Trophoblast cell (in vitro differentiated cells and primary cell): ENCODE measurements at regions not wholly inside any gene's neighbourhood (a gene's known extent, or its start where the extent isn't known, plus 50 kb on each side); places are given as distances from the start of the nearest gene placed in this dataset.

Experiments
- DNase-seq, 2 donors: peaks; one replicate each; pipeline ENCODE4 v3.0.0-alpha.2; 2016
- H2AFZ ChIP-seq: 2 replicates; pipeline ENCODE4 v1.6.1; 2013; ENCODE audit warnings: low read length, moderate library complexity, mild to moderate bottlenecking; ENCODE audit not compliant: insufficient read depth, poor library complexity
- H2AK5ac ChIP-seq: 2 replicates; pipeline ENCODE4 v1.6.1; 2013; ENCODE audit warnings: mild to moderate bottlenecking, low read length
- H2BK120ac ChIP-seq: 2 replicates; pipeline ENCODE4 v1.6.1; 2013; ENCODE audit warnings: low read length, mild to moderate bottlenecking, moderate library complexity; ENCODE audit not compliant: insufficient read depth, poor library complexity
- H2BK12ac ChIP-seq: 2 replicates; pipeline ENCODE4 v1.6.1; 2013; ENCODE audit warnings: mild to moderate bottlenecking, low read length, moderate library complexity
- H2BK5ac ChIP-seq: 2 replicates; pipeline ENCODE4 v1.6.1; 2013; ENCODE audit warnings: low read length, low read depth, moderate library complexity, mild to moderate bottlenecking; ENCODE audit not compliant: poor library complexity
- H3K14ac ChIP-seq: 2 replicates; pipeline ENCODE4 v1.6.1; 2013; ENCODE audit warnings: mild to moderate bottlenecking, low read length
- H3K18ac ChIP-seq: 2 replicates; pipeline ENCODE4 v1.6.1; 2013; ENCODE audit warnings: mild to moderate bottlenecking, low read length
- H3K23ac ChIP-seq: 2 replicates; pipeline ENCODE4 v1.6.1; 2013; ENCODE audit warnings: low read length
- H3K27ac ChIP-seq: 2 replicates; pipeline ENCODE4 v1.5.1; 2013; ENCODE audit warnings: low read depth, mild to moderate bottlenecking, inconsistent platforms, low read length, moderate library complexity
- H3K27me3 ChIP-seq: 2 replicates; pipeline ENCODE4 v1.6.1; 2013; ENCODE audit warnings: inconsistent platforms, mild to moderate bottlenecking, low read length, moderate library complexity; ENCODE audit not compliant: insufficient read depth
- H3K36me3 ChIP-seq, 2 experiments: 1 replicate in 1 of 2; 2 replicates in 1 of 2; pipeline ENCODE4 v1.6.1; 2013; ENCODE audit warnings: low read length in 2 of 2, mild to moderate bottlenecking in 2 of 2, moderate library complexity in 1 of 2; ENCODE audit not compliant: insufficient read depth in 2 of 2, control insufficient read depth in 1 of 2
- H3K4ac ChIP-seq: 2 replicates; pipeline ENCODE4 v1.6.1; 2013; ENCODE audit warnings: low read depth, mild to moderate bottlenecking, low read length, moderate library complexity
- H3K4me1 ChIP-seq, 2 experiments: 1 replicate in 1 of 2; 2 replicates in 1 of 2; pipeline ENCODE4 v1.6.1; 2013; ENCODE audit warnings: low read length in 2 of 2, mild to moderate bottlenecking in 2 of 2, moderate library complexity in 1 of 2; ENCODE audit not compliant: insufficient read depth in 2 of 2, control insufficient read depth in 1 of 2
- H3K4me2 ChIP-seq: 2 replicates; pipeline ENCODE4 v1.6.1; 2013; ENCODE audit warnings: inconsistent platforms, mild to moderate bottlenecking, low read length, moderate library complexity
- H3K4me3 ChIP-seq: 2 replicates; pipeline ENCODE4 v1.5.1; 2013; ENCODE audit warnings: mild to moderate bottlenecking, low read depth, low read length, inconsistent platforms
- H3K79me1 ChIP-seq: one replicate; pipeline ENCODE4 v1.6.1; 2013; ENCODE audit warnings: low read length
- H3K79me2 ChIP-seq: 2 replicates; pipeline ENCODE4 v1.6.1; 2013; ENCODE audit warnings: low read length, mild to moderate bottlenecking; ENCODE audit not compliant: control insufficient read depth, insufficient read depth, poor library complexity
- H3K9ac ChIP-seq: 2 replicates; pipeline ENCODE4 v1.6.1; 2013; ENCODE audit warnings: mild to moderate bottlenecking, low read length
- H3K9me3 ChIP-seq: 2 replicates; pipeline ENCODE4 v1.6.1; 2013; ENCODE audit warnings: low read depth, mild to moderate bottlenecking, control low read depth, inconsistent platforms, low read length; ENCODE audit not compliant: insufficient read depth
- H4K12ac ChIP-seq: 2 replicates; pipeline ENCODE4 v1.6.1; 2013; ENCODE audit warnings: low read depth, mild to moderate bottlenecking, low read length, moderate library complexity
- H4K8ac ChIP-seq: 2 replicates; pipeline ENCODE4 v1.6.1; 2013; ENCODE audit warnings: low read depth, mild to moderate bottlenecking, low read length, moderate library complexity
- H4K91ac ChIP-seq: one replicate; pipeline ENCODE4 v1.6.1; 2013; ENCODE audit warnings: low read depth, mild to moderate bottlenecking, low read length, moderate library complexity
- WGBS: extraction: QIAGEN DNeasy Blood & Tissue Kit; methylation state at CpG from one replicate; pipeline ENCODE4 v1.1.7; 2013; ENCODE audit warnings: missing lambda C conversion rate; ENCODE audit not compliant: insufficient read length, insufficient coverage; ENCODE audit errors: extremely low coverage; 5-methylcytosine and 5-hydroxymethylcytosine counted together

DNA sequence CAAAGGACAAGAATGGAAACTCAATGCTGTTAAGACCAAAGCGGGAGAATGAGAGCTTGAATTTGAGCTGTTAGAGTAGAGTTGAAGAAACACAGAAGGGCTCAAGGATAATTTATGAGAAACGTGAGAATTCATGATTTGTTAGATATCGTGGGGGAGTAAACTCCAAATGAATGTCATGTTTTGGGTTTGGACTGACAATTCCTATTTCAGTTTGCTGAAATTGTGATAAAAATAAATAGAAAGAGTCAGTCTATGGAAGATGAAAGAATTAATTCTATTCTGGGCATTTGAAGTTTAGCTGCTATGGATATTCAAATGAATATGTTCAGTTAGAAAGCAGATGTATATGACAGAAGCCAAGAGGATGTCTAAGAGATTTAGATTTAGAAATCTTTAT lies 723.4 kb upstream of the PIK3C3 start:
- WGBS, result 100% methylated on average over 2 of the region's 3 CpGs
- no peak overlapping the region for H2BK12ac ChIP-seq
- H2BK120ac ChIP-seq, result no peak overlapping the region
- H3K23ac ChIP-seq, result no peak overlapping the region
- H3K14ac ChIP-seq, result no peak overlapping the region
- no peak overlapping the region for H3K4ac ChIP-seq
- no peak overlapping the region for H3K9ac ChIP-seq
- no peaks in the 10 kb centered on the region for H3K79me1 ChIP-seq
- H3K79me2 ChIP-seq, result no peaks in the 10 kb centered on the region
- H4K91ac ChIP-seq, result no peak overlapping the region
- no peak overlapping the region for H4K8ac ChIP-seq
- H3K4me1 ChIP-seq, result no peaks in the 10 kb centered on the region
- no peaks in the 10 kb centered on the region for H3K9me3 ChIP-seq
- H3K27ac ChIP-seq, result no peak overlapping the region
- no peak overlapping the region for H3K4me2 ChIP-seq
- no peak overlapping the region for H2AK5ac ChIP-seq
- no peak overlapping the region for H2BK5ac ChIP-seq
- no peak overlapping the region for H4K12ac ChIP-seq
- no peak for DNase-seq
- no peaks in the 10 kb centered on the region for H3K27me3 ChIP-seq
- no peak overlapping the region for H2AFZ ChIP-seq
- H3K18ac ChIP-seq, result no peak overlapping the region
- H3K4me3 ChIP-seq, result no peak overlapping the region
- no peaks in the 10 kb centered on the region for H3K36me3 ChIP-seq

DNA sequence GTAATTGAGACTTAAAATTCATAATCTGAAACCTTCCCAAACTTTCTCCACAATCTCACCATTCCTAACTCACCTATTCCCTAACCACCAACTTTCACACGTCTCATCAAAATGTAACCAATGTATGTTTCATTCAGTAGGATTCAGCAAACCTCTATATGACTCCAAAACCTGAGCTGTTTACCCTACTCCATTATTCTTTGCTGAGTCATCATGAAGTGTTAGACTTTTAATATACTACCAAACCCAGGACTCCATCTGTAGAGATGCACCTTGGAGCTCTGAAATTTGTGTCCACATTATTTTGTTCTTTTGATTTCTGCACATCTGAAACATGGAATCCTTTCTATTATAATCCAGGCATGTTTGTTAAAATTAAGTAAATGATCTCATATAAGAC lies 727.0 kb upstream of the PIK3C3 start:
- Histone ChIP-seq H4K8ac (no peak overlapping the region), H3K4me1 (no peaks in the 10 kb centered on the region), H3K4ac (no peak overlapping the region), H2BK12ac (no peak overlapping the region), H3K4me3 (no peak overlapping the region), H3K9me3 (no peaks in the 10 kb centered on the region), H3K36me3 (no peaks in the 10 kb centered on the region), H3K23ac (no peak overlapping the region), H2AFZ (no peak overlapping the region), H3K27me3 (no peaks in the 10 kb centered on the region), H4K12ac (no peak overlapping the region), H3K18ac (no peak overlapping the region), H3K79me2 (no peaks in the 10 kb centered on the region), H3K27ac (no peak overlapping the region), H3K9ac (no peak overlapping the region), H3K4me2 (no peak overlapping the region), H4K91ac (no peak overlapping the region), H2BK120ac (no peak overlapping the region), H2BK5ac (no peak overlapping the region), H3K79me1 (no peaks in the 10 kb centered on the region), H2AK5ac (no peak overlapping the region), H3K14ac (no peak overlapping the region)
- no peak for DNase-seq
- 100% methylated on average over 1 of the region's 1 CpG for WGBS

DNA sequence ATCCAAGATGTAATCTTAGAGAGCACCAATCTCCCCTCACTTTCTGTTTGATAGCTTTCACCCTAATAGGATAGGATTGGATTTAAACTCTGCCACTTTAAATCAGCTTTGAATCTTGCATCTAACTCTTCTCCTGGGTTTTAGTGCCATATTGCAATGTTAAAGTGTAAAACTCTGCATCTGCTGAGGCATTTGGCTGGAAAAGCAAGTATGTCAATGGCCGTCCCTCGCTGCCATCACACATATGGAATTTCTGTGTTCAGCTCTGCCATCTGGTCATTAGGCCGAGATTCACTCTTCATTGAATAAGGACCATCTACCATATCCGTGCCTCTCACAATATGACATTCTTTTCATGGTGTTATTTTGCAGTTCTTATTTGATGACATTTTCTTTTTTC lies 728.1 kb upstream of the PIK3C3 start:
- H2BK120ac ChIP-seq, result no peak overlapping the region
- H3K18ac ChIP-seq, result no peak overlapping the region
- H3K36me3 ChIP-seq, result no peaks in the 10 kb centered on the region
- no peaks in the 10 kb centered on the region for H3K9me3 ChIP-seq
- H2AK5ac ChIP-seq, result no peak overlapping the region
- H2AFZ ChIP-seq, result no peak overlapping the region
- H2BK12ac ChIP-seq, result no peak overlapping the region
- H3K9ac ChIP-seq, result no peak overlapping the region
- WGBS, result no CpG with 5 or more reads among the region's 4 CpGs
- no peak overlapping the region for H3K4me3 ChIP-seq
- H3K79me1 ChIP-seq, result no peaks in the 10 kb centered on the region
- no peak overlapping the region for H3K14ac ChIP-seq
- H4K91ac ChIP-seq, result no peak overlapping the region
- no peak overlapping the region for H3K27ac ChIP-seq
- H2BK5ac ChIP-seq, result no peak overlapping the region
- DNase-seq, result no peak
- H3K27me3 ChIP-seq, result no peaks in the 10 kb centered on the region
- no peaks in the 10 kb centered on the region for H3K4me1 ChIP-seq
- H3K4me2 ChIP-seq, result no peak overlapping the region
- H4K12ac ChIP-seq, result no peak overlapping the region
- H3K79me2 ChIP-seq, result no peaks in the 10 kb centered on the region
- no peak overlapping the region for H3K4ac ChIP-seq
- H3K23ac ChIP-seq, result no peak overlapping the region
- no peak overlapping the region for H4K8ac ChIP-seq

DNA sequence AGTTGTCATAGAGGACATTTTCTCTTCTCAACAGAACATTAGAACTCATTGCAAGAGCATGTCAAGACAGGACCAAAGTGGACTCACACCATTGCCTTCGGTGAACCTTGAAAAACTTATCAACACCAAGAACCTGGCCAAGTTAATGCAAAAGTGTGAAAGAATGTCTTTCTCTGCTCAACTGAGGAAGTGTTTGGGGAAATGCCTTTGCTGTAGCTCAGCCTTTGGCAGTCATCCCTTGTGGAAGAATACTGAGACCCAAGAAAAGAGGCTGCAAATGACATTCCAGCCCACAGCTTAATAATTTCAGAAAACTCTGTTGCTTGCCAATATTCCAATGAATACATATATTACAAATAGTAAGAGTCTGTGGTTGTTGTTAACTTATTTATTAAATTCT lies 728.8 kb upstream of the PIK3C3 start:
- Histone ChIP-seq H3K27me3 (no peaks in the 10 kb centered on the region), H3K79me2 (no peaks in the 10 kb centered on the region), H3K36me3 (no peaks in the 10 kb centered on the region), H3K79me1 (no peaks in the 10 kb centered on the region), H2BK120ac (no peak overlapping the region), H3K23ac (no peak overlapping the region), H2BK12ac (no peak overlapping the region), H3K4me1 (no peaks in the 10 kb centered on the region), H3K4me2 (no peak overlapping the region), H3K9ac (no peak overlapping the region), H2AFZ (no peak overlapping the region), H3K18ac (no peak overlapping the region), H3K4ac (no peak overlapping the region), H4K12ac (no peak overlapping the region), H2BK5ac (no peak overlapping the region), H2AK5ac (no peak overlapping the region), H3K9me3 (no peaks in the 10 kb centered on the region), H3K4me3 (no peak overlapping the region), H4K8ac (no peak overlapping the region), H3K14ac (no peak overlapping the region), H4K91ac (no peak overlapping the region), H3K27ac (no peak overlapping the region)
- DNase-seq, result no peak
- no CpG with 5 or more reads among the region's 1 CpG for WGBS
